Gastroesophageal sphincter (tissue), 3 donors: ENCODE measurements at regions not wholly inside any gene's neighbourhood (a gene's known extent, or its start where the extent isn't known, plus 50 kb on each side); places are given as distances from the start of the nearest gene placed in this dataset.

Experiments
- CTCF ChIP-seq, 4 experiments: fragments of 200-600 bp in 2 of 4; fragments of 450-650 bp in 2 of 4; sonication (generic) in 1 of 4; IDR thresholded peaks; one replicate each; pipeline ENCODE4 v1.5.1; 2017 to 2019; ENCODE audit warnings: antibody characterized with exemption in 4 of 4, mild to moderate bottlenecking in 2 of 4, moderate library complexity in 2 of 4
- EP300 ChIP-seq: sonication (generic); formaldehyde crosslinking; IDR thresholded peaks from one replicate; pipeline ENCODE4 v1.6.1; 2017; ENCODE audit warnings: antibody characterized with exemption, mild to moderate bottlenecking
- POLR2A ChIP-seq, 2 donors: fragments of 450-650 bp; IDR thresholded peaks; one replicate each; pipeline ENCODE4 v1.6.1; 2017; ENCODE audit warnings: antibody characterized with exemption in 2 of 2, mild to moderate bottlenecking in 2 of 2, moderate library complexity in 1 of 2
- POLR2AphosphoS5 ChIP-seq: sonication (generic); formaldehyde crosslinking; IDR thresholded peaks from one replicate; pipeline ENCODE4 v1.6.1; 2017; ENCODE audit warnings: antibody characterized with exemption

DNA sequence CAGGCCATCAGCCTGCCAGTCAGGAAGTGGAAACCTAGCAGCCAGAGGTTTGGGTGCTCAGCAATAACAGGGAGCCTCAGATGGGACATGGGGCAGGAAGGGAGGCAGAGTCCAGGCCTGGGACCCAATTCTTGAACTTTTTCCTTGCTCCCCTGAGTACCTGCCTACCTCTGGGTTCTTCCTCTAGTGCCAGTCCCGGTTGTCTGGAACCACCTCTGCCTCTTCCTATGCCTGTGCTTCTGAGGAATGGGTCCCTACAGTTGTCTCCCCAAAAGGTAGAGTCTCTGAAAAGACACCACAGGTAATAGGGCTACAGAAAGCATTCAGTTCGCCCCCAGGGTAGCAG is 212.4 kb upstream of the MAMLD1 start:
- TF ChIP-seq EP300 (no peak), POLR2AphosphoS5 (no peak), CTCF (IDR thresholded peaks at IDR 0.05) (no peak), POLR2A (IDR thresholded peaks at IDR 0.05) (no peak)
